GM21528 (cell line): ENCODE measurements at regions not wholly inside any gene's neighbourhood (a gene's known extent, or its start where the extent isn't known, plus 50 kb on each side); places are given as distances from the start of the nearest gene placed in this dataset.
"Not testable (repeated sequence)": the region's sequence is repeated elsewhere in the genome, so short reads cannot be mapped to it uniquely, and the experiment has no call there.

Experiments
- ATAC-seq: cut with Tn5 transposase; IDR thresholded peaks from one replicate; pipeline ENCODE4 v1.9.1; 2021; ENCODE audit warnings: mild to moderate bottlenecking, moderate library complexity; ENCODE audit not compliant: unreplicated experiment, low FRiP score

- ATAC-seq: no peak
These were observed 100.0 kb upstream of the TRIM24 start for GRCh38 chr7:138359870-138360559.

GRCh38 chr7:138363721-138364120, 96.3 kb upstream of the TRIM24 start:
- ATAC-seq: no peak

- ATAC-seq: not testable (repeated sequence)
These were observed 93.9 kb upstream of the TRIM24 start for GRCh38 chr7:138366137-138366536.

GRCh38 chr7:138366676-138367075, 93.4 kb upstream of the TRIM24 start:
- not testable (repeated sequence) for ATAC-seq

GRCh38 chr7:138369797-138370196, 90.3 kb upstream of the TRIM24 start:
- ATAC-seq: no peak

- no peak for ATAC-seq
These were observed 89.1 kb upstream of the TRIM24 start for GRCh38 chr7:138370956-138371355.

- no peak for ATAC-seq
These were observed 85.9 kb upstream of the TRIM24 start for GRCh38 chr7:138374119-138374693.

GRCh38 chr7:138377306-138377705, 82.8 kb upstream of the TRIM24 start:
- no peak for ATAC-seq

- no peak for ATAC-seq
These were observed 81.1 kb upstream of the TRIM24 start for GRCh38 chr7:138378741-138379559.

- ATAC-seq: no peak
These were observed 77.0 kb upstream of the TRIM24 start for GRCh38 chr7:138382862-138383565.

GRCh38 chr7:138386821-138387220, 73.2 kb upstream of the TRIM24 start:
- ATAC-seq: no peak

- ATAC-seq: no peak
These were observed 72.1 kb upstream of the TRIM24 start for GRCh38 chr7:138387755-138388475.

GRCh38 chr7:138388673-138389491, 71.2 kb upstream of the TRIM24 start:
- no peak for ATAC-seq

- no peak for ATAC-seq
These were observed 64.3 kb upstream of the TRIM24 start for GRCh38 chr7:138395763-138396162.

- peak; percentile 84 for ATAC-seq
These were observed 63.6 kb upstream of the TRIM24 start for GRCh38 chr7:138396251-138397070.

GRCh38 chr7:138397071-138397433, 63.0 kb upstream of the TRIM24 start:
- not testable (repeated sequence) for ATAC-seq

GRCh38 chr7:138398857-138399256, 61.2 kb upstream of the TRIM24 start:
- ATAC-seq: no peak

GRCh38 chr7:138400400-138400886, 59.6 kb upstream of the TRIM24 start:
- no peak for ATAC-seq
